Testis (tissue), 2 donors: ENCODE measurements at regions not wholly inside any gene's neighbourhood (a gene's known extent, or its start where the extent isn't known, plus 50 kb on each side); places are given as distances from the start of the nearest gene placed in this dataset.
"Not testable (repeated sequence)": the region's sequence is repeated elsewhere in the genome, so short reads cannot be mapped to it uniquely, and the experiment has no call there.

Experiments
- POLR2A ChIP-seq: fragments of 450-650 bp; IDR thresholded peaks from one replicate; pipeline ENCODE4 v1.6.1; 2017; ENCODE audit warnings: antibody characterized with exemption, mild to moderate bottlenecking, moderate library complexity
- TF ChIP-seq, protein P1 (sequence below), 3 experiments: fragments of 450-650 bp in 2 of 3; fragments of 200-600 bp in 1 of 3; sonication (generic) in 1 of 3; IDR thresholded peaks; one replicate each; pipeline ENCODE4 v1.5.1; 2016 to 2019; ENCODE audit warnings: antibody characterized with exemption in 3 of 3, mild to moderate bottlenecking in 2 of 3, moderate library complexity in 1 of 3

DNA sequence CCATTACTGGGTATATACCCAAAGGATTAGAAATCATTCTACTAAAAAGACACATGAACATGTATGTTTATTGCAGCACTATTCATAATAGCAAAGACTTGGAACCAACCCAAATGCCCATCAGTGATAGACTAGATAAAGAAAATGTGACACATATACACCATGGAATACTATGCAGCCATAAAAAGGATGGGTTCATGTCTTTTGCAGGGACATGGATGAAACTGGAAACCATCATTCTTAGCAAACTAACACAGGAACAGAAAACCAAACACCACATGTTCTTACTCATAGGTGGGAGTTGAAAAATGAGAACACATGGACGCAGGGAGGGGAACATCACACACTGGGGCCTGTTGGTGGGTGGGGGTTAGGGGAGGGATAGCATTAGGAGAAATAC is 92.9 kb upstream of the ZNF648 start:
- TF ChIP-seq POLR2A = not testable (repeated sequence)
- TF ChIP-seq, protein P1, sequence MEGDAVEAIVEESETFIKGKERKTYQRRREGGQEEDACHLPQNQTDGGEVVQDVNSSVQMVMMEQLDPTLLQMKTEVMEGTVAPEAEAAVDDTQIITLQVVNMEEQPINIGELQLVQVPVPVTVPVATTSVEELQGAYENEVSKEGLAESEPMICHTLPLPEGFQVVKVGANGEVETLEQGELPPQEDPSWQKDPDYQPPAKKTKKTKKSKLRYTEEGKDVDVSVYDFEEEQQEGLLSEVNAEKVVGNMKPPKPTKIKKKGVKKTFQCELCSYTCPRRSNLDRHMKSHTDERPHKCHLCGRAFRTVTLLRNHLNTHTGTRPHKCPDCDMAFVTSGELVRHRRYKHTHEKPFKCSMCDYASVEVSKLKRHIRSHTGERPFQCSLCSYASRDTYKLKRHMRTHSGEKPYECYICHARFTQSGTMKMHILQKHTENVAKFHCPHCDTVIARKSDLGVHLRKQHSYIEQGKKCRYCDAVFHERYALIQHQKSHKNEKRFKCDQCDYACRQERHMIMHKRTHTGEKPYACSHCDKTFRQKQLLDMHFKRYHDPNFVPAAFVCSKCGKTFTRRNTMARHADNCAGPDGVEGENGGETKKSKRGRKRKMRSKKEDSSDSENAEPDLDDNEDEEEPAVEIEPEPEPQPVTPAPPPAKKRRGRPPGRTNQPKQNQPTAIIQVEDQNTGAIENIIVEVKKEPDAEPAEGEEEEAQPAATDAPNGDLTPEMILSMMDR (IDR thresholded peaks at IDR 0.05) = not testable (repeated sequence)
